ENCODE measurements at regions not wholly inside any gene's neighbourhood (a gene's known extent, or its start where the extent isn't known, plus 50 kb on each side); places are given as distances from the start of the nearest gene placed in this dataset.
"Not testable (repeated sequence)": the region's sequence is repeated elsewhere in the genome, so short reads cannot be mapped to it uniquely, and the experiment has no call there.

DNA sequence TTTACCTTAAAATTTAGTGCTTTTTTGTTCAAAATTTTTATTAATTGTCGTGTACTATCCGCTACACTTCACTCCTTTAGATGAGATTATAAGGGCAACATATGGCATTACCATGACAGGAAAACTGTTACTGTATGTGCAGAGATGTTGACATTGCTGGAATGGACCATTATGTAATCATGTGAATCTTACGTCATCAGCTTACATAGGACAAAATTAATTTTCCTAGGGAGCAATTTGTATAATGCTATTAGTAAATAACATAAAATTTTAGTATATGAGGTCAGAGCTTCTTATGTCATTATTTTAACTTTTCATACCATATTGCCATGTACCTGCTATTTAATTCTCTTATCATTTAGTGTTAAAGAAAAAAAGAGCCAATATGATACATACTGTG is 110.4 kb upstream of the KLHL1 start:
- no peaks in the 10 kb centered on the region for H3K9me3 ChIP-seq (ENCODE audit: control insufficient read depth, low read depth, low read length)
- H4K20me1 ChIP-seq (ENCODE audit: control insufficient read depth, insufficient read depth, insufficient read length), result no peaks in the 10 kb centered on the region
- TF ChIP-seq, protein P1, sequence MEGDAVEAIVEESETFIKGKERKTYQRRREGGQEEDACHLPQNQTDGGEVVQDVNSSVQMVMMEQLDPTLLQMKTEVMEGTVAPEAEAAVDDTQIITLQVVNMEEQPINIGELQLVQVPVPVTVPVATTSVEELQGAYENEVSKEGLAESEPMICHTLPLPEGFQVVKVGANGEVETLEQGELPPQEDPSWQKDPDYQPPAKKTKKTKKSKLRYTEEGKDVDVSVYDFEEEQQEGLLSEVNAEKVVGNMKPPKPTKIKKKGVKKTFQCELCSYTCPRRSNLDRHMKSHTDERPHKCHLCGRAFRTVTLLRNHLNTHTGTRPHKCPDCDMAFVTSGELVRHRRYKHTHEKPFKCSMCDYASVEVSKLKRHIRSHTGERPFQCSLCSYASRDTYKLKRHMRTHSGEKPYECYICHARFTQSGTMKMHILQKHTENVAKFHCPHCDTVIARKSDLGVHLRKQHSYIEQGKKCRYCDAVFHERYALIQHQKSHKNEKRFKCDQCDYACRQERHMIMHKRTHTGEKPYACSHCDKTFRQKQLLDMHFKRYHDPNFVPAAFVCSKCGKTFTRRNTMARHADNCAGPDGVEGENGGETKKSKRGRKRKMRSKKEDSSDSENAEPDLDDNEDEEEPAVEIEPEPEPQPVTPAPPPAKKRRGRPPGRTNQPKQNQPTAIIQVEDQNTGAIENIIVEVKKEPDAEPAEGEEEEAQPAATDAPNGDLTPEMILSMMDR (conservative IDR thresholded peaks at IDR 0.05), result no peak
- H3K4ac ChIP-seq (ENCODE audit: low read depth, low read length), result no peak overlapping the region
- no peak overlapping the region for H3K4me3 Mint-ChIP-seq
- no peak overlapping the region for H4K91ac ChIP-seq (ENCODE audit: insufficient read length, low read depth, low read length)
- no peaks in the 10 kb centered on the region for H3K23me2 ChIP-seq (ENCODE audit: insufficient read length, low read depth, low read length, poor library complexity, severe bottlenecking)
- no peak overlapping the region for H3K14ac ChIP-seq (ENCODE audit: insufficient read depth, low read length)
- H3K4me1 ChIP-seq (ENCODE audit: insufficient read depth, low read length), result no peaks in the 10 kb centered on the region
- no peaks in the 10 kb centered on the region for H3K27me3 Mint-ChIP-seq (ENCODE audit: low read depth)
- H3K4me2 ChIP-seq (ENCODE audit: insufficient read depth, insufficient read length, low read length), result no peak overlapping the region
- no peak overlapping the region for H2BK5ac ChIP-seq (ENCODE audit: insufficient read length, low read length)
- no peaks in the 10 kb centered on the region for H3K79me1 ChIP-seq (ENCODE audit: insufficient read depth, low read depth, low read length, poor library complexity, severe bottlenecking)
- H2BK12ac ChIP-seq (ENCODE audit: insufficient read length, low read depth, low read length), result no peak overlapping the region
- H2AK5ac ChIP-seq (ENCODE audit: insufficient read length, low read length), result no peak overlapping the region
- WGBS (ENCODE audit: extremely low coverage, insufficient read length, low lambda C conversion rate), result no CpG with 5 or more reads among the region's 3 CpGs
- H3K56ac ChIP-seq (ENCODE audit: insufficient read length, low read depth, low read length), result no peak overlapping the region
- no peak overlapping the region for H3K27ac Mint-ChIP-seq
- H3K9ac ChIP-seq (ENCODE audit: extremely low read depth, insufficient read length, low read length), result no peak overlapping the region
- no peak overlapping the region for H2BK15ac ChIP-seq (ENCODE audit: low read depth, low read length)
- H3T11ph ChIP-seq (ENCODE audit: low read length), result no peak overlapping the region
- H3K79me2 ChIP-seq (ENCODE audit: insufficient read depth, low read length), result no peaks in the 10 kb centered on the region
- H3K4me1 Mint-ChIP-seq, result no peaks in the 10 kb centered on the region
- H3K27ac ChIP-seq (ENCODE audit: insufficient read length, low read depth, low read length), result no peak overlapping the region
- H2AFZ ChIP-seq (ENCODE audit: low read length), result no peak overlapping the region
- H3K27me3 ChIP-seq (ENCODE audit: insufficient read depth, low read length), result no peaks in the 10 kb centered on the region
- H2BK120ac ChIP-seq (ENCODE audit: low read depth, low read length, poor library complexity, severe bottlenecking), result no peak overlapping the region
- no peak for DNase-seq
- H4K5ac ChIP-seq (ENCODE audit: insufficient read length, low read depth, low read length), result no peak overlapping the region
- no peaks in the 10 kb centered on the region for H3K36me3 Mint-ChIP-seq (ENCODE audit: insufficient read depth in 1 of 3, low read depth in 3 of 3)
- no peak overlapping the region for H3K18ac ChIP-seq (ENCODE audit: insufficient read length, low read depth, low read length)
- no peak overlapping the region for H4K8ac ChIP-seq (replicated peaks; ENCODE audit: insufficient read length, low read depth, low read length)
- no peak overlapping the region for H2BK20ac ChIP-seq (ENCODE audit: low read depth, low read length, poor library complexity, severe bottlenecking)
- H3K9me3 Mint-ChIP-seq, result peaks cover 0 to 3% of the 10 kb centered on the region in 2 experiments; a peak in 1 of 5 replicates
- H3K23ac ChIP-seq (ENCODE audit: insufficient read length, low read depth, low read length), result no peak overlapping the region

DNA sequence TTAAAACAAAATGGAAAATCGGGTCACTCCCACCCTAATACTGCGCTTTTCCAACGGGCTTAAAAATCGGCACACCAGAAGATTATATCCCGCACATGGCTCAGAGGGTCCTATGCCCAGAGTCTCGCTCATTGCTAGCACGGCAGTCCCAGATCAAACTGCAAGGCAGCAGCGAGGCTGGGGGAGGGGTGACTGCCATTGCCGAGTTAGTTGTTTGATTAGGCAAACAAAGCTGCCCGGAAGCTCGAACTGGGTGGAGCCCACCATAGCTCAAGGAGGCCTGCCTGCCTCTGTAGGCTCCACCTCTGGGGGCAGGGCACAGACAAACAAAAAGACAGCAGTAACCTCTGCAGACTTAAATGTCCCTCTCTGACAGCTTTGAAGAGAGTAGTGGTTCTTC is 100.7 kb upstream of the KLHL1 start:
- H3K4me1 Mint-ChIP-seq; H3K27me3 Mint-ChIP-seq (ENCODE audit: low read depth); H3K23me2 ChIP-seq (ENCODE audit: insufficient read length, low read depth, low read length, poor library complexity, severe bottlenecking); H3K4me2 ChIP-seq (ENCODE audit: insufficient read depth, insufficient read length, low read length); H2BK20ac ChIP-seq (ENCODE audit: low read depth, low read length, poor library complexity, severe bottlenecking); H4K91ac ChIP-seq (ENCODE audit: insufficient read length, low read depth, low read length); H3K4me1 ChIP-seq (ENCODE audit: insufficient read depth, low read length); H3K4ac ChIP-seq (ENCODE audit: low read depth, low read length); H3K27me3 ChIP-seq (ENCODE audit: insufficient read depth, low read length); H2BK15ac ChIP-seq (ENCODE audit: low read depth, low read length); H3K27ac ChIP-seq (ENCODE audit: insufficient read length, low read depth, low read length); H3K4me3 Mint-ChIP-seq; H3K18ac ChIP-seq (ENCODE audit: insufficient read length, low read depth, low read length); H2BK12ac ChIP-seq (ENCODE audit: insufficient read length, low read depth, low read length); H3K14ac ChIP-seq (ENCODE audit: insufficient read depth, low read length); H2BK5ac ChIP-seq (ENCODE audit: insufficient read length, low read length); DNase-seq; H2BK120ac ChIP-seq (ENCODE audit: low read depth, low read length, poor library complexity, severe bottlenecking); H3K27ac Mint-ChIP-seq; H2AFZ ChIP-seq (ENCODE audit: low read length); H4K20me1 ChIP-seq (ENCODE audit: control insufficient read depth, insufficient read depth, insufficient read length); H2AK5ac ChIP-seq (ENCODE audit: insufficient read length, low read length); H3K79me2 ChIP-seq (ENCODE audit: insufficient read depth, low read length); H3K56ac ChIP-seq (ENCODE audit: insufficient read length, low read depth, low read length); H3K79me1 ChIP-seq (ENCODE audit: insufficient read depth, low read depth, low read length, poor library complexity, severe bottlenecking); H4K5ac ChIP-seq (ENCODE audit: insufficient read length, low read depth, low read length); H3K9ac ChIP-seq (ENCODE audit: extremely low read depth, insufficient read length, low read length); H3K23ac ChIP-seq (ENCODE audit: insufficient read length, low read depth, low read length); H4K8ac ChIP-seq (replicated peaks; ENCODE audit: insufficient read length, low read depth, low read length); H3T11ph ChIP-seq (ENCODE audit: low read length); H3K9me3 ChIP-seq (ENCODE audit: control insufficient read depth, low read depth, low read length): not testable (repeated sequence)
- H3K9me3 Mint-ChIP-seq, result peaks cover 36 to 37% of the 10 kb centered on the region in 2 experiments
- peaks cover 13 to 26% (median 14%) of the 10 kb centered on the region in 3 experiments; a peak in 6 of 7 replicates for H3K36me3 Mint-ChIP-seq (ENCODE audit: insufficient read depth in 1 of 3, low read depth in 3 of 3)
- WGBS (ENCODE audit: extremely low coverage, insufficient read length, low lambda C conversion rate), result no CpG with 5 or more reads among the region's 11 CpGs
